HepG2 (cell line): ENCODE measurements at regions not wholly inside any gene's neighbourhood (a gene's known extent, or its start where the extent isn't known, plus 50 kb on each side); places are given as distances from the start of the nearest gene placed in this dataset.

Experiments used
- ATAC-seq: fragments of 200-7000 bp; cut with Tn5 transposase; 3 replicates; pipeline ENCODE4 v1.9.1; 2020; ENCODE audit warnings: mild to moderate bottlenecking, moderate library complexity
- BruUV-seq: library from RNA; stranded (reverse); fragments of 400-500 nt; replicated peaks from 2 replicates; lab custom pipeline; 2021; lab: Mats Ljungman, UMichigan
- CTCF ChIA-PET: fragments of 300-600 bp; formaldehyde crosslinking; extraction: SDS; loops from one replicate; lab custom pipeline; 2021; ENCODE audit warnings: low total read pairs, inconsistent platforms, low intra/inter-chr PET ratio; lab: Yijun Ruan, JAX
- POLR2A ChIA-PET: fragments of 350-600 bp; sonication (Branson Sonifier 250); formaldehyde crosslinking; loops from one replicate; lab custom pipeline; 2020; ENCODE audit warnings: antibody characterized with exemption, inconsistent platforms; lab: Yijun Ruan, JAX
- DNase-seq: peaks from one replicate; pipeline ENCODE4 v3.0.0-alpha.2; 2015; ENCODE audit warnings: low spot score
- FAIRE-seq: peaks from 3 replicates; lab custom pipeline; 2011; peaks lifted over from hg19 to GRCh38; lab: Jason Lieb, UNC
- H2AFZ ChIP-seq: one replicate; pipeline ENCODE4 v1.6.1; 2011; ENCODE audit warnings: low read length, inconsistent platforms
- H3K27ac ChIP-seq: fragments of 300-600 bp; 3 replicates; pipeline ENCODE4 v1.8.0; 2011; ENCODE audit warnings: mixed run types, mild to moderate bottlenecking, mixed read lengths, low read length, inconsistent platforms; ENCODE audit not compliant: insufficient read depth; ENCODE audit errors: extremely low read length
- H3K27me3 ChIP-seq, 2 experiments: fragments of 200-600 bp in 1 of 2; 2 replicates in 1 of 2; 3 replicates in 1 of 2; pipeline versions ENCODE4 v1.6.0 to v1.8.0; 2011; ENCODE audit warnings: low read length in 2 of 2, mild to moderate bottlenecking in 2 of 2, moderate library complexity in 2 of 2, inconsistent platforms in 1 of 2; ENCODE audit not compliant: insufficient read depth in 2 of 2, control insufficient read depth in 1 of 2
- H3K36me3 ChIP-seq, 2 experiments: fragments of 200-600 bp in 1 of 2; replicated peaks in 1 of 2; 2 replicates in 1 of 2; 3 replicates in 1 of 2; pipeline versions ENCODE4 v1.5.1 to v1.8.0; 2011; ENCODE audit warnings: low read length in 2 of 2, inconsistent platforms in 1 of 2; ENCODE audit not compliant: insufficient read depth in 2 of 2, control insufficient read depth in 1 of 2
- H3K4me1 ChIP-seq: 2 replicates; pipeline ENCODE4 v1.5.1; 2012; ENCODE audit warnings: low read length, inconsistent platforms; ENCODE audit not compliant: insufficient read depth
- H3K4me2 ChIP-seq: 2 replicates; pipeline ENCODE4 v1.6.0; 2011; ENCODE audit warnings: low read depth, low read length, inconsistent platforms
- H3K4me3 ChIP-seq, 3 experiments: fragments of 200-600 bp in 1 of 3; sonication (generic), shearing (Covaris generic) in 1 of 3; replicated peaks in 1 of 3; 2 replicates each; pipeline ENCODE4 v1.5.1; 2011 to 2016; ENCODE audit warnings: low read length in 3 of 3, inconsistent platforms in 2 of 3, low read depth in 2 of 3, mild to moderate bottlenecking in 2 of 3, control low read depth in 1 of 3, mixed read lengths in 1 of 3; ENCODE audit not compliant: insufficient read depth in 1 of 3
- H3K79me2 ChIP-seq: one replicate; pipeline ENCODE4 v1.6.1; 2011; ENCODE audit warnings: low read length, inconsistent platforms; ENCODE audit not compliant: insufficient read depth
- H3K9ac ChIP-seq: 2 replicates; pipeline ENCODE4 v1.6.0; 2011; ENCODE audit warnings: mild to moderate bottlenecking, low read depth, low read length, inconsistent platforms; ENCODE audit not compliant: insufficient read depth
- H3K9me3 ChIP-seq: 2 replicates; pipeline ENCODE4 v1.5.1; 2012; ENCODE audit warnings: mild to moderate bottlenecking, low read length
- H4K20me1 ChIP-seq: 2 replicates; pipeline ENCODE4 v1.6.0; 2011; ENCODE audit warnings: inconsistent platforms, mild to moderate bottlenecking, low read length, moderate library complexity; ENCODE audit not compliant: insufficient read depth
- CHD4 ChIP-seq: fragments of 200-600 bp; sonication (generic); IDR thresholded peaks from 2 replicates; pipeline ENCODE4 v1.7.0; 2017; ENCODE audit warnings: mild to moderate bottlenecking, low read length, borderline replicate concordance
- DPF2 ChIP-seq: sonication (generic); formaldehyde crosslinking; IDR thresholded peaks from 2 replicates; pipeline ENCODE4 v1.4.0; 2020; ENCODE audit warnings: mild to moderate bottlenecking, low read depth, missing genetic modification reagents, borderline replicate concordance
- KDM5A ChIP-seq: fragments of 200-600 bp; sonication (generic); IDR thresholded peaks from 2 replicates; pipeline ENCODE4 v1.7.0; 2018; ENCODE audit warnings: antibody characterized with exemption, mild to moderate bottlenecking, low read length, borderline replicate concordance
- KLF6 ChIP-seq: IDR thresholded peaks from 2 replicates; pipeline ENCODE4 v1.8.0; 2016; ENCODE audit warnings: missing biosample characterization, missing genetic modification reagents
- MTA3 ChIP-seq: sonication (generic); formaldehyde crosslinking; IDR thresholded peaks from 2 replicates; pipeline ENCODE4 v1.4.0; 2020; ENCODE audit warnings: missing genetic modification reagents
- ONECUT2 ChIP-seq: sonication (generic); formaldehyde crosslinking; IDR thresholded peaks from 2 replicates; pipeline ENCODE4 v1.4.0; 2020; ENCODE audit warnings: missing genetic modification reagents
- TOE1 ChIP-seq: sonication (generic); formaldehyde crosslinking; IDR thresholded peaks from 2 replicates; pipeline ENCODE4 v1.4.0; 2020; ENCODE audit warnings: mild to moderate bottlenecking, missing genetic modification reagents
- ZBTB7A ChIP-seq: sonication (generic); formaldehyde crosslinking; IDR thresholded peaks from 2 replicates; pipeline ENCODE4 v1.8.0; 2022; ENCODE audit warnings: mild to moderate bottlenecking, missing genetic modification reagents
- ZMYM2 ChIP-seq: sonication (generic); formaldehyde crosslinking; IDR thresholded peaks from 2 replicates; pipeline ENCODE4 v1.8.0; 2022; ENCODE audit warnings: mild to moderate bottlenecking, missing genetic modification reagents
- ZNF547 ChIP-seq: sonication (generic); formaldehyde crosslinking; IDR thresholded peaks from 2 replicates; pipeline ENCODE4 v1.5.1; 2020; ENCODE audit warnings: mild to moderate bottlenecking, missing genetic modification reagents
- ZNF567 ChIP-seq: sonication (generic); formaldehyde crosslinking; IDR thresholded peaks from 2 replicates; pipeline ENCODE4 v1.8.1; 2023; ENCODE audit warnings: mild to moderate bottlenecking, missing genetic modification reagents, borderline replicate concordance
- WGBS: methylation state at CpG from one replicate; pipeline ENCODE4 v1.1.6; 2017; ENCODE audit warnings: low lambda C conversion rate; 5-methylcytosine and 5-hydroxymethylcytosine counted together
- in situ Hi-C: cut with HindIII; loops from 2 replicates; pipeline ENCODE4 v1.10.0; 2017; ENCODE audit warnings: low pct_unique_long_range_greater_than_20kb; ENCODE audit not compliant: extremely low pct_ligation_motif_present
- intact Hi-C: fragments of 100-400 bp; cut with micrococcal nuclease; formaldehyde crosslinking; loops from one replicate; pipeline ENCODE4 v1.10.0; 2022; ENCODE audit not compliant: unreplicated experiment
- TF ChIP-seq, protein P1 (sequence below): IDR thresholded peaks from 2 replicates; pipeline ENCODE4 v1.6.1; 2012; ENCODE audit warnings: inconsistent platforms
- TF ChIP-seq, protein P2 (sequence below): sonication (generic); formaldehyde crosslinking; IDR thresholded peaks from 2 replicates; pipeline ENCODE4 v1.4.0; 2020; ENCODE audit warnings: low read depth, missing genetic modification reagents
- TF ChIP-seq, protein P3 (sequence below): sonication (generic); formaldehyde crosslinking; IDR thresholded peaks from 2 replicates; pipeline ENCODE4 v1.5.0; 2020; ENCODE audit warnings: missing genetic modification reagents
- TF ChIP-seq, protein P4 (sequence below): sonication (generic); formaldehyde crosslinking; IDR thresholded peaks from 2 replicates; pipeline ENCODE4 v1.8.0; 2023; ENCODE audit warnings: mild to moderate bottlenecking, missing genetic modification reagents
- TF ChIP-seq, protein P5 (sequence below): sonication (generic); formaldehyde crosslinking; IDR thresholded peaks from 2 replicates; pipeline ENCODE4 v1.5.1; 2020; ENCODE audit warnings: missing genetic modification reagents, mild to moderate bottlenecking, borderline replicate concordance

DNA sequence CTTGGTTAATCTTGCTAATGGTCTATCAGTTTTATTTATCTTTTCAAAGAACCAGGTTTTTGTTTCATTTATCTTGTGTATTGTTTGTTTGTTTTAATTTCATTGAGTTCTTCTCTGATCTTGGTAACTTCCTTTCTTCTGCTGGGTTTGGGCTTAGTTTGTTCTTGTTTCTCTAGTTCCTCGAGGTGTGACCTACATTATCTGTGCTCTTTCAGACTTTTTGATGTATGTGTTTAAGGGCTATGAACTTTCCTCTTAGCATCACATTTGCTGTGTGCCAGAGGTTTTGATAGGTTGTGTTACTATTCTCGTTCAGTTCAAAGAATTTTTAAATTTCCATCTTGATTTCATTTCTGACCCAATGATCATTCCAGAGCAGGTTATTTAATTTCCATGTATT, 365.4 kb upstream of the GATB start:
- intact Hi-C loops = no loop called here
- no peaks in the 10 kb centered on the region for H3K36me3 ChIP-seq
- ChIA-PET CTCF (no interaction called here), POLR2A (no interaction called here)
- no peak overlapping the region for H2AFZ ChIP-seq
- in situ Hi-C loops = no loop called here
- no peak overlapping the region for H3K4me3 ChIP-seq
- no peaks in the 10 kb centered on the region for H3K9me3 ChIP-seq
- no peaks in the 10 kb centered on the region for H3K79me2 ChIP-seq
- BruUV-seq = no TSS peak
- no peaks in the 10 kb centered on the region for H4K20me1 ChIP-seq
- DNase-seq (no peak), ATAC-seq (no peak), FAIRE-seq (no peak)
- no peak overlapping the region for H3K4me2 ChIP-seq
- WGBS = 2% methylated on average over 2 of the region's 2 CpGs
- no peaks in the 10 kb centered on the region for H3K27me3 ChIP-seq
- no peaks in the 10 kb centered on the region for H3K4me1 ChIP-seq
- H3K9ac ChIP-seq = no peak overlapping the region
- no peak overlapping the region for H3K27ac ChIP-seq
- TF ChIP-seq ONECUT2 (CRISPR knock-in tag) (no peak), CHD4 (no peak), MTA3 (CRISPR knock-in tag) (no peak), DPF2 (CRISPR knock-in tag) (no peak), ZNF547 (no peak), ZMYM2 (no peak), TOE1 (CRISPR knock-in tag) (no peak), ZNF567 (CRISPR knock-in tag) (no peak), KDM5A (no peak), KLF6 (CRISPR knock-in tag) (no peak), ZBTB7A (CRISPR knock-in tag) (no peak)
- TF ChIP-seq, protein P1, sequence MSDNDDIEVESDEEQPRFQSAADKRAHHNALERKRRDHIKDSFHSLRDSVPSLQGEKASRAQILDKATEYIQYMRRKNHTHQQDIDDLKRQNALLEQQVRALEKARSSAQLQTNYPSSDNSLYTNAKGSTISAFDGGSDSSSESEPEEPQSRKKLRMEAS = no peak
- TF ChIP-seq, protein P2, sequence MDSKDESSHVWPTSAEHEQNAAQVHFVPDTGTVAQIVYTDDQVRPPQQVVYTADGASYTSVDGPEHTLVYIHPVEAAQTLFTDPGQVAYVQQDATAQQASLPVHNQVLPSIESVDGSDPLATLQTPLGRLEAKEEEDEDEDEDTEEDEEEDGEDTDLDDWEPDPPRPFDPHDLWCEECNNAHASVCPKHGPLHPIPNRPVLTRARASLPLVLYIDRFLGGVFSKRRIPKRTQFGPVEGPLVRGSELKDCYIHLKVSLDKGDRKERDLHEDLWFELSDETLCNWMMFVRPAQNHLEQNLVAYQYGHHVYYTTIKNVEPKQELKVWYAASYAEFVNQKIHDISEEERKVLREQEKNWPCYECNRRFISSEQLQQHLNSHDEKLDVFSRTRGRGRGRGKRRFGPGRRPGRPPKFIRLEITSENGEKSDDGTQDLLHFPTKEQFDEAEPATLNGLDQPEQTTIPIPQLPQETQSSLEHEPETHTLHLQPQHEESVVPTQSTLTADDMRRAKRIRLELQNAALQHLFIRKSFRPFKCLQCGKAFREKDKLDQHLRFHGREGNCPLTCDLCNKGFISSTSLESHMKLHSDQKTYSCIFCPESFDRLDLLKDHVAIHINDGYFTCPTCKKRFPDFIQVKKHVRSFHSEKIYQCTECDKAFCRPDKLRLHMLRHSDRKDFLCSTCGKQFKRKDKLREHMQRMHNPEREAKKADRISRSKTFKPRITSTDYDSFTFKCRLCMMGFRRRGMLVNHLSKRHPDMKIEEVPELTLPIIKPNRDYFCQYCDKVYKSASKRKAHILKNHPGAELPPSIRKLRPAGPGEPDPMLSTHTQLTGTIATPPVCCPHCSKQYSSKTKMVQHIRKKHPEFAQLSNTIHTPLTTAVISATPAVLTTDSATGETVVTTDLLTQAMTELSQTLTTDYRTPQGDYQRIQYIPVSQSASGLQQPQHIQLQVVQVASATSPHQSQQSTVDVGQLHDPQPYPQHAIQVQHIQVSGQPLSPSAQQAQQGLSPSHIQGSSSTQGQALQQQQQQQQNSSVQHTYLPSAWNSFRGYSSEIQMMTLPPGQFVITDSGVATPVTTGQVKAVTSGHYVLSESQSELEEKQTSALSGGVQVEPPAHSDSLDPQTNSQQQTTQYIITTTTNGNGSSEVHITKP (CRISPR knock-in tag) = no peak
- TF ChIP-seq, protein P3, sequence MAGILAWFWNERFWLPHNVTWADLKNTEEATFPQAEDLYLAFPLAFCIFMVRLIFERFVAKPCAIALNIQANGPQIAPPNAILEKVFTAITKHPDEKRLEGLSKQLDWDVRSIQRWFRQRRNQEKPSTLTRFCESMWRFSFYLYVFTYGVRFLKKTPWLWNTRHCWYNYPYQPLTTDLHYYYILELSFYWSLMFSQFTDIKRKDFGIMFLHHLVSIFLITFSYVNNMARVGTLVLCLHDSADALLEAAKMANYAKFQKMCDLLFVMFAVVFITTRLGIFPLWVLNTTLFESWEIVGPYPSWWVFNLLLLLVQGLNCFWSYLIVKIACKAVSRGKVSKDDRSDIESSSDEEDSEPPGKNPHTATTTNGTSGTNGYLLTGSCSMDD (CRISPR knock-in tag) = no peak
- TF ChIP-seq, protein P4, sequence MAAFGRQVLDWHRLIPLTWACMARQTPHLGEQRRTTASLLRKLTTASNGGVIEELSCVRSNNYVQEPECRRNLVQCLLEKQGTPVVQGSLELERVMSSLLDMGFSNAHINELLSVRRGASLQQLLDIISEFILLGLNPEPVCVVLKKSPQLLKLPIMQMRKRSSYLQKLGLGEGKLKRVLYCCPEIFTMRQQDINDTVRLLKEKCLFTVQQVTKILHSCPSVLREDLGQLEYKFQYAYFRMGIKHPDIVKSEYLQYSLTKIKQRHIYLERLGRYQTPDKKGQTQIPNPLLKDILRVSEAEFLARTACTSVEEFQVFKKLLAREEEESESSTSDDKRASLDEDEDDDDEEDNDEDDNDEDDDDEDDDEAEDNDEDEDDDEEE (CRISPR knock-in tag) = no peak
- TF ChIP-seq, protein P5, sequence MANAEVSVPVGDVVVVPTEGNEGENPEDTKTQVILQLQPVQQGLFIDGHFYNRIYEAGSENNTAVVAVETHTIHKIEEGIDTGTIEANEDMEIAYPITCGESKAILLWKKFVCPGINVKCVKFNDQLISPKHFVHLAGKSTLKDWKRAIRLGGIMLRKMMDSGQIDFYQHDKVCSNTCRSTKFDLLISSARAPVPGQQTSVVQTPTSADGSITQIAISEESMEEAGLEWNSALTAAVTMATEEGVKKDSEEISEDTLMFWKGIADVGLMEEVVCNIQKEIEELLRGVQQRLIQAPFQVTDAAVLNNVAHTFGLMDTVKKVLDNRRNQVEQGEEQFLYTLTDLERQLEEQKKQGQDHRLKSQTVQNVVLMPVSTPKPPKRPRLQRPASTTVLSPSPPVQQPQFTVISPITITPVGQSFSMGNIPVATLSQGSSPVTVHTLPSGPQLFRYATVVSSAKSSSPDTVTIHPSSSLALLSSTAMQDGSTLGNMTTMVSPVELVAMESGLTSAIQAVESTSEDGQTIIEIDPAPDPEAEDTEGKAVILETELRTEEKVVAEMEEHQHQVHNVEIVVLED (CRISPR knock-in tag) = no peak
